ENCODE measurements at regions not wholly inside any gene's neighbourhood (a gene's known extent, or its start where the extent isn't known, plus 50 kb on each side); places are given as distances from the start of the nearest gene placed in this dataset.

GRCh38 chr2:236811062-236811656 lies 241.5 kb downstream of the ACKR3 start:
- no peak for DNase-seq

DNA sequence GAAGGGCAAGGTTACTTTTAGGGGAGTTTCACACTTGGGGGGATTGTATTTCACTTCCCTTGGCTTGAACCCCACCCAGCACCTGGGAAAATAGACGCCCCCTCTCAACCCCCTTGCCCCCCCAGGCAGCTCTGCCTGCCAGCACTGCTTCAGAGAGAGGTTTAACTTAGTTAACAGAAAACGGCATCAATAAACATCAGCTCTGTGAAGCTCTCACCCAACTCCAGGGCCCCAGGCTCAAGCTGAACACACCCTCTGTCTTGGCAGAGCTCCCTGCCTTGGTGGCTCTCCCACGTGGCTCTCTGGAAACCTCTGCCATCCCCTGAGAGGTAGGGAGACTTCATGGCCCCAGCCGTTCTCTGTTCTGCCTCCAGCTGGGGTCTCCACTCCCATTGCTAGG lies 244.1 kb downstream of the ACKR3 start:
- no peak for DNase-seq

- no peak for DNase-seq
Observed at GRCh38 chr2:236814593-236814992, 245.0 kb downstream of the ACKR3 start.

GRCh38 chr2:236815746-236816145 lies 246.1 kb downstream of the ACKR3 start:
- DNase-seq, result no peak

DNA sequence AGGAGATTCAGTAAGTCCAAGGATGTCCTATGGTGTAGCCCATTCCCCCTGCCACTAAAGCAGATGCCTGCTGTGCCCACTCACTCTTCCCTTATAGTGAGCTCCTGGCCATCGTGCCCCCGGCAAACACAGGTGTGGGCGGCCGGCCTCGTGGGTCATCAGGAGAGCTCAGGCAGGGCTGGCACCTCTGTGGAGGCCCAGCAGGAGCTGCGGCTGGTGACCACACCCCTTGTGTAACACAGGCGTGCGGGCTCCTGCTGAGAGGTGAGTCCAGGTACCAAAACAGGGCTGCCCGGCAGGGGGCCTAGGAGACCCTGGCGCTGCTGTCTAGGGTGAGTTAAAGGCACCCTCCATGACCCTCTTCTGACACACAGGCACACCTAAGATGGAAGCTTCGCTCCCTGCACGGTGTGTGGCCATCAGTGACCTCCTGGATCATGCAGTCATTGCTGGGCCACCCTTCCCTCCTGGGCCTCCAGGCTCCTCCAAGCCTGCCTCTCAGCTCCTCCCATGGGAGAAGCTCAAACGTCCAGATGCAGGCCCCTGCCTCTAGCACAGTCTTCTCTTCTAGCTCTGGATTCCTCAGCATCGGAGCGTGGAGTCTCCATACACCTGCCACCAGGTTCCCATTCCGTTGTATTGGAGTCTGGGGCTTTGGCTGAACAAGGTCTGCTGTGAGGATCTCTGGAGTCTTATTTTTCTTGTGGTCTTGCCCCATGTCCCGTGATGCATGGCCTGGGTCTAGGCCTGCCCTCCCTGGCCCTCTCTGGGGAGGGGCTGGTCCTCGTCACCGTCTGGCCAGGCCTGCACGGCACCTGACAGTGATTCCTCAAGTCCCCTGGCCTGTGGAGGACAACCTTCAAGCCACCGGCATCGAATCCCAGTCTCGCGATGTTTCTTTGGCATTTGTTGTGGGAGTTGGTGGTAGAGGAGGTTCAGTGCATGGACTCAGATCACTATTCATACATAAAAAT lies 246.9 kb downstream of the ACKR3 start:
- no peak for DNase-seq

GRCh38 chr2:236818281-236819045 lies 248.8 kb downstream of the ACKR3 start:
- DNase-seq, result no peak

DNA sequence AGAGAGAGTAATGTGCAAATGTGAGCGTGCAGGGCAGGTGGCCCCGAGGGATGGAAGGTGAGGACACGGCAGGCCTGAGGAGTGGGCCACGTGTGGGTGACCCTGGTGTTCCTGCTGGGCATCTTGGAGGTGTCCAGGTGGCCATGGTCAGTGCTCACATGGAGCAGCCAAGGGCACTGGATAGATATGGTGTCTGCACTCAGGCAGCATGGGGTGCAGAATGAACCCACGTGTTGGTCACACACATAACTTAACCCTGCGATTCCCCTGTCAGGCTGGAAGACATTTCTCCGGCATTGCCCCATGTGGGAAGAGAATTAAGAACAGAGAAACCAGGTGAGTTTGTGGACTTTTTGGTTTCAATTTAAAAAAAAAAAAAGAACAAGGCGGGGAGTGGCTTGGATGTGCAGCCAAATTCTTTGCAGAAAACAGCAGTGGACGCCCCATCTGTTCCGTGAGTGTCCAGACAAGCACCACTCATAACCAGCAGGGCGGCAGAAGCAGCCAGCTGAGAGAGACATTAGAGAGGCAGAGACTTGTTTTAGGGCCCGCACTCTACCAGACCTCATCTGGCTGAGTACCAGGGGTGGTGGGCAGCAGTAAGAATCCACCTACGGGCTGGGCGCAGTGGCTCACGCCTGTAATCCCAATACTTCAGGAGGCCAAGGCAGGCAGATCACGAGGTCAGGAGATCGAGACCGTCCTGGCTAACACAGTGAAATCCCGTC lies 249.8 kb downstream of the ACKR3 start:
- no peak for DNase-seq

DNA sequence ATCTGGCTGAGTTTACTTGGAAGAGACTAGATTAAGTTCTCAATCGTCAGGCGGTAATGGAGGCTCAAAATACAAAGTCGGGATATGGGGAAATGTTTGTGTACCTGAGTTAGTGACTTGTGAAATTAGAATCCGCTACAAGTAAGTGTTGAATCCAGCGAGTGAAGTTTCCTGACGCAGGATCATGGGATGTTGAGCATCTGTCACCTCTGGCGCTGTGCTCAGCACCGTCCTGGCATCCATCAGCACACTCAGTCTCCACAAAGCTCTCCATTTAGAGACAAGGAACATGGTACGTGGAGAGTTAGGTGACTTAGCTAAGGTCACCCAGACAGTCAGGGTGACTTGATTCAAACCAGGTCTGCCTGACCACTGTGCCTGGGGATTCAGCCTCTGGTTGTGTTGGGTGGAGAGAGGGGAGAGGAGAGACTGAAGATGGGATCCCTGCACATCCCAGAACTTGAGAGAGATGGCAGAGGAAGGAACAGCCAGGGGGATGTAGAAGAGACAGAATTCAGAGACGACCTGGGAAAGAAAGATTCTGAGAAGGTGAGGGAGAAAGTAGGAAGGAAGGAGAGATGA lies 251.2 kb downstream of the ACKR3 start:
- DNase-seq, result no peak

- no peak for DNase-seq
Observed at GRCh38 chr2:236823041-236823629, 253.5 kb downstream of the ACKR3 start.

GRCh38 chr2:236823963-236824362 lies 254.3 kb downstream of the ACKR3 start:
- no peak for DNase-seq

GRCh38 chr2:236824836-236825235 lies 255.2 kb downstream of the ACKR3 start:
- DNase-seq, result no peak

- DNase-seq, result no peak
Observed at GRCh38 chr2:236825989-236826510, 256.4 kb downstream of the ACKR3 start.

- no peak for DNase-seq
Observed at GRCh38 chr2:236826606-236827156, 257.1 kb downstream of the ACKR3 start.

DNA sequence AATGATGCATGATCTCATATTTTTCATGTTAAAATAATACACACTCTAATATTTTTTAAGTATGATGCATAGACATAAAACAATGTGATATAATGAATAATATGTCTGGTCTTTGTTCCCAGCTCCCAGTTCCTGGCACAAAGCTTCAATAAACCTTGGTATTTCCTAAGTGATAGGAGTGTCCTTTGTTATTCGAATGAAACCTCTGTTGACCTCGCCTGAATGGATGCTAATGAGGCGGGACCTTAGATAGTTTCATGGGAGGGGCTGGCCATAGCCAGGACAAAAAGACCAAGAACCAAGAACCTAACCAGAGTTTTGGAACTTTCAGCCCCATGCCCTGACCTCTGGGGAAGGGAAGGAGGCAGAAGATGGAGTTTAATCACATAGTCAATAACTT lies 257.7 kb upstream of the COPS8 start:
- DNase-seq, result no peak

GRCh38 chr2:236828820-236829219 lies 256.9 kb upstream of the COPS8 start:
- DNase-seq, result no peak

DNA sequence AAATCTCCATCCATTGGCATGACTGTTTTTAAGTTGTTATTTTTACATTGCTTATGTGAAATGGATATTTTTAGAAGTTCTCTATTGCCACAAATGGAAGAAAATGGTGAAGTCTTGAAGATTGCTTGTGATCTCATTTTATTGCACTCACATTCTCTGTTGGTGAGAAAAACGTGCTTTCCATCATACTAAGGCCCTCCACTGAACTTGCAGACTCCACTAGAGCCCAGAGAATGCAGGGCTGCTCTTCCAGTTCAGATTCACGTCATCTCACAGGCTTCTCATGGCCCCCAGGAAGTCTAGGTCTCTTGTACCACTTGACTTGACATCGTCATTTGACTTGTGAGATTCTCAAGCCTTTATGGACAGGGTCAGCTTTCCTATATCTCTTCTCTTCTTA lies 254.8 kb upstream of the COPS8 start:
- no peak for DNase-seq

GRCh38 chr2:236831698-236832097 lies 254.0 kb upstream of the COPS8 start:
- DNase-seq, result no peak

- no peak for DNase-seq
Observed at GRCh38 chr2:236833501-236834073, 252.1 kb upstream of the COPS8 start.

- DNase-seq, result no peak
Observed at GRCh38 chr2:236834284-236834683, 251.4 kb upstream of the COPS8 start.

GRCh38 chr2:236835307-236836024 lies 250.2 kb upstream of the COPS8 start:
- DNase-seq, result no peak

Measured in hematopoietic multipotent progenitor cell treated with erythropoietin and hydrocortisone succinate and interleukin-3 and kit ligand, for 8 days (in vitro differentiated cells).